ENCODE measurements at regions not wholly inside any gene's neighbourhood (a gene's known extent, or its start where the extent isn't known, plus 50 kb on each side); places are given as distances from the start of the nearest gene placed in this dataset.

DNA sequence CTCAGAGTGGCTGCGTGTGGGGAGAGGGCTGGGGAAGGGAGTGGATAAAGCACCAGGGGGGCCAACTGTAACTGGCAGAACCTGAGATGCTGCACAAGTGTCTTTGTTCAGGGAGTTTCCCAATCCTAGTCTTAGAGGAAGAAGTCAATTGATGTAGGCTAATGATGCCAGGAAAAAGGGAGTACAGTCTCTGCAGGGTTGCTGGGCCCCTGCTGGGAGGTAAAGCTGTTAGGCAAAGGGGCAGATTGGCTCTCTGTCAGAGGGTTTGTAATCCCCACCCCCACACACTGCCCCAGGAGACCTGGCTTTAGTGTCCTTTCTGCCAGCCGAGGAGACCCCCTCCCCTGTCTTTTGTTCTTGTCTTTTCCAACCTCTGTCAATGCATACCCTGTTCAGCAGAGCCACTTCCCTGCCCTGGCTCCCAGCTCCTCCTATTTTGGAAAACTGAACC, 178.4 kb downstream of the KCNA5 start:
- Mint-ChIP-seq H3K4me1 (no peaks in the 10 kb centered on the region), H3K36me3 (no peaks in the 10 kb centered on the region), H3K27me3 (no peaks in the 10 kb centered on the region), H3K4me3 (no peak overlapping the region), H3K9me3 (no peaks in the 10 kb centered on the region), H3K27ac (no peak overlapping the region)
- ATAC-seq: no peak

DNA sequence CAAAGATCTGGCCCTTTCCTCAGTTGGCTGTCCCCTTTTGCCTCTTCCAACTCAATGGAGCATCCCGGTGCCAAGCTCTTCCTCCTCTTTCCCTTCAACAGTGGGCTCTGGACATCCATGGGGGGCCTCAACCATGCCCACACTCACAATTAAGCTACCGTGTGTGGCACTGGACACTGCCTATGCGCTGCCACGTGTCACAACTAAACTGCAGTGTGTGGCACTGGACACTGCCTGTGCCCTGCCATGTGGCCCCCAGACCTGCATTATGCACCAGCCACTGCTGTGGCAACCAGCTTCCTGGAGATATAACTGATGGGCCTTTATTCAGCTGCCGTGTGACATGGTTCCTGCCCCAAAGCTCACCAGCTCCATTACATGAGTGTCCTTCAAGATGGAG, 179.1 kb downstream of the KCNA5 start:
- no peak overlapping the region for H3K27ac Mint-ChIP-seq
- H3K36me3 Mint-ChIP-seq: no peaks in the 10 kb centered on the region
- no peaks in the 10 kb centered on the region for H3K27me3 Mint-ChIP-seq
- no peak overlapping the region for H3K4me3 Mint-ChIP-seq
- no peaks in the 10 kb centered on the region for H3K4me1 Mint-ChIP-seq
- no peaks in the 10 kb centered on the region for H3K9me3 Mint-ChIP-seq
- no peak for ATAC-seq

DNA sequence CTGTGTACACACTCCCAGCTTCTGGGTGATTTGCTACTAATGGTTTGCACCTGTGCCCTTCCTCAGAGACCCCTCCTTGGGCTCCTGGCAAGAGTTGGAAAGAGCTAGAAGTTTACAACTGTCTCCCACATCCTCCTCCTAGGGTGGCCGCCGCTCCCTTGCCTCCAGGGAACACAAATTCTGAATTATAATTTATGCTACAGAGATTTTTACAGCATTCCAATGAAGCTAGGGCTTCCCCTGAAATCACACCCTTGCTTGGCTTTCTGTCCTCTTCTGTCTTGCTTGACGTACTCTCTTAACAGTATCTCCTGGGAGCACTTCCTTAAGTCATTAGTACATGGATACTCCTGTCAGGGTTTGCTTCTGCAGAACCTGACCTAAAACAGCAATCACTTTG, 180.2 kb downstream of the KCNA5 start:
- Mint-ChIP-seq H3K27me3 (no peaks in the 10 kb centered on the region), H3K9me3 (peaks cover 5% of the 10 kb centered on the region), H3K27ac (no peak overlapping the region), H3K36me3 (no peaks in the 10 kb centered on the region), H3K4me1 (no peaks in the 10 kb centered on the region), H3K4me3 (no peak overlapping the region)
- no peak for ATAC-seq

DNA sequence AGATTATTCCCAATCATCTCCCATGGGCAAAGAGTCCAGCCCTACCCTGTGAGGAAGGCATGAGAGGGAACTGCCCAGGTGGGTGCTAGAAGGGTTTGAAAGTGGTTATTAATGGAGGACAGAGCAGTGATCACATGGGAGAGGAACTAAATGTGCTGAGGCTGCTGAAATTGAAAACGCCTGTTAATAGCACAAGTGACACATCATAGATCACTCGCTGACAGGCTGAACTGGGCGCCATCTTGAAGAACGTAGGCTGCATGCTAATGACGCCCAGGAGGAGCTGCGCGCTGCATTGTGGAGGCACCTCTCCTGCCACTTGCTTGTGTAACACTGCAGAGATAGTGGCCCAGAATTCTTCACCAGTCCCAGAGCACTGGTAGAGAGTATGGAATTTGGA, 182.9 kb downstream of the KCNA5 start:
- H3K4me3 Mint-ChIP-seq: no peak overlapping the region
- H3K27me3 Mint-ChIP-seq: no peaks in the 10 kb centered on the region
- no peaks in the 10 kb centered on the region for H3K36me3 Mint-ChIP-seq
- H3K4me1 Mint-ChIP-seq: no peaks in the 10 kb centered on the region
- H3K9me3 Mint-ChIP-seq: peaks cover 5% of the 10 kb centered on the region
- no peak overlapping the region for H3K27ac Mint-ChIP-seq
- no peak for ATAC-seq

DNA sequence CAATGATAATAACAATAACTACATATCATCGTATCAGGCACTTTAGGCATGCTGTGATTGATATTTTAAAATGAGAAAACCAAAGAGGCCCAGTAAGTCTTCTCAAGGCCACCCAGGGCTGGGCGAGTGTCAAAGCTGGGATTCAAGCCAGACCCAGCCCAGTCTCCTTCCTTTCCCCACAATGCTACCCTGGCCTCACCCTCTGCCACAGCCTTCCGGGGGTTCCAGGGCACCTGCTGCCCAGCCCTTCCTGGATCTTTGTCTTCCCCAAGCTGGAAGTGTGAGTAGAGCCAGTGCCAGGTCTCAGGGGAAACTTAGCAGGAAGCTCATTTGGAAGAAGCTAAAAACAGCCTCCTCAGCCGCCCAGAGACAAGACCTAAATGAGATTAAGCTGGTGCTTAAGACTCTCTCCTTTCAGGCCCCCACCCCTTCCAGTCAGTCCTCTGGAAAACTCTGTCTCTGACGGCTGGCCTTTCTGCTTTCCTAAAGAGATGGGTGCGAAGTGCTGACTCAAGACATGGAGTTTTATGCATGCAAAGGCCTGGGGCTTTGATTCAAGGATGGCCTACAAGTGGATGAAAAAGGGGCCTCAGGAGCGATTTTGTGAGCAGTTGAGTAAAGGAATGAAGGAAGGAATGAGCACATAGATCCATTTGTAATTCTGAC, 184.2 kb downstream of the KCNA5 start:
- ATAC-seq: no peak
- H3K4me3 Mint-ChIP-seq: no peak overlapping the region
- H3K36me3 Mint-ChIP-seq: no peaks in the 10 kb centered on the region
- H3K27me3 Mint-ChIP-seq: peaks cover 11% of the 10 kb centered on the region
- no peaks in the 10 kb centered on the region for H3K4me1 Mint-ChIP-seq
- peaks cover 5% of the 10 kb centered on the region for H3K9me3 Mint-ChIP-seq
- H3K27ac Mint-ChIP-seq: no peak overlapping the region

DNA sequence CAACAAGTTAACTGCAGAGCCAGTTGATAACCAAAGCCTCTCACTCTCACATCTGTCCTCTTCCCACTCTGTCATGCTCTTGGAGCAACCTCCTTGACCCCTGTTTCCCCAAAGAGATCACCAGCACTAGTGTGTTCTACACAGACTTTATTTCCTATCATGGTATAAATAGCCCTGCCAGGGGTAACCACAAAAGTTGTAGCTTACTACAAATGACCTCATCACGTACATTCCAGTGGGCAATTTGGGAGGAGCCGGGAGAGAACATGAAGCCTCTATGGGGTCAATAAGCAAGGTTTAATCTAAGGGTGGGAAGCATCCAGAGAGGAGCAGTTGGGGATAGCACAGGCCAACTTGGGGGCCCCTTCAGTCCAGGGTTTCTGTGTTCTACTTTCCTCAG, 186.5 kb downstream of the KCNA5 start:
- peaks cover 5% of the 10 kb centered on the region for H3K9me3 Mint-ChIP-seq
- no peak for ATAC-seq
- no peaks in the 10 kb centered on the region for H3K4me1 Mint-ChIP-seq
- no peak overlapping the region for H3K27ac Mint-ChIP-seq
- no peak overlapping the region for H3K4me3 Mint-ChIP-seq
- H3K27me3 Mint-ChIP-seq: peaks cover 31% of the 10 kb centered on the region
- H3K36me3 Mint-ChIP-seq: no peaks in the 10 kb centered on the region

DNA sequence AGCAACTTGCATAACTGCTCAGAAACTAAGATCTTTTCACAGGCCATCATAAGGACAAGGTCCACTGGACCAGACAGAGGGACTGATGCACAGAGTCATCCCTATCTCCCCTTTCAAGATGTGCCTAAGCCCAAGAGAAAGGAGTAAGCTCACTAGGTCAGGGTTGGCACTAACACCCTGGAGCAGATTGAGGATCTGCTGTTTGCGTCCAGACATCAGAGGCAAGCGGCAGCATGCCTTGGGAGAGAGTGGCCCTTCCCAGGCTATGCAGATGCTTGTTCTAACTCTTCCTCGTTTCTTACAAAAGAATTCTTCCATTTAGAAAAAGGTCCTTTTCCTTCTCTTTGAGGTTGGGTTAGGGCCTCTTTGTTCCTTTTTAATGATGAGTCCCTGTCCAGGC, 187.2 kb downstream of the KCNA5 start:
- no peaks in the 10 kb centered on the region for H3K36me3 Mint-ChIP-seq
- peaks cover 5% of the 10 kb centered on the region for H3K9me3 Mint-ChIP-seq
- no peak for ATAC-seq
- peaks cover 31% of the 10 kb centered on the region for H3K27me3 Mint-ChIP-seq
- no peak overlapping the region for H3K4me3 Mint-ChIP-seq
- no peaks in the 10 kb centered on the region for H3K4me1 Mint-ChIP-seq
- H3K27ac Mint-ChIP-seq: no peak overlapping the region

DNA sequence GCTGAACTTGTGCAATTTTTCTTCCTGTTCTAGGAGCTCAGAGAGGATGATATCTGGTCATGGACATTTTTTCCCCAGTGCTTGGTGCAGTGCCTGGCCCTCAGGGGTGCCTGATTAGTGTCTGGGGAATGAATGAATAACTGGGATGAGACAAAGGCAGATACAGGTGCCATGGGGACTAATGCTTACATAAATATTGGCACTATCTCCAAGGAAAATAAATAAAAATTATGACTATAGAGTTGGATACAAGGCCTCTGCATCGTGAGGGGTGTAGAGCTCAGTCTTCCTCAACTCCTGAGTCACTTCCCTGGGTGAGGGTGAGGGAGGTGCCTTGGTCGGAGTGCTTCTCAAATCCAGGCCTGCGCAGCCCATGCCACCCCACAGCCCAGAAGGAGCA, 188.6 kb downstream of the KCNA5 start:
- H3K27me3 Mint-ChIP-seq: peaks cover 31% of the 10 kb centered on the region
- no peak overlapping the region for H3K4me3 Mint-ChIP-seq
- no peak for ATAC-seq
- peaks cover 5% of the 10 kb centered on the region for H3K9me3 Mint-ChIP-seq
- no peaks in the 10 kb centered on the region for H3K4me1 Mint-ChIP-seq
- no peaks in the 10 kb centered on the region for H3K36me3 Mint-ChIP-seq
- no peak overlapping the region for H3K27ac Mint-ChIP-seq

DNA sequence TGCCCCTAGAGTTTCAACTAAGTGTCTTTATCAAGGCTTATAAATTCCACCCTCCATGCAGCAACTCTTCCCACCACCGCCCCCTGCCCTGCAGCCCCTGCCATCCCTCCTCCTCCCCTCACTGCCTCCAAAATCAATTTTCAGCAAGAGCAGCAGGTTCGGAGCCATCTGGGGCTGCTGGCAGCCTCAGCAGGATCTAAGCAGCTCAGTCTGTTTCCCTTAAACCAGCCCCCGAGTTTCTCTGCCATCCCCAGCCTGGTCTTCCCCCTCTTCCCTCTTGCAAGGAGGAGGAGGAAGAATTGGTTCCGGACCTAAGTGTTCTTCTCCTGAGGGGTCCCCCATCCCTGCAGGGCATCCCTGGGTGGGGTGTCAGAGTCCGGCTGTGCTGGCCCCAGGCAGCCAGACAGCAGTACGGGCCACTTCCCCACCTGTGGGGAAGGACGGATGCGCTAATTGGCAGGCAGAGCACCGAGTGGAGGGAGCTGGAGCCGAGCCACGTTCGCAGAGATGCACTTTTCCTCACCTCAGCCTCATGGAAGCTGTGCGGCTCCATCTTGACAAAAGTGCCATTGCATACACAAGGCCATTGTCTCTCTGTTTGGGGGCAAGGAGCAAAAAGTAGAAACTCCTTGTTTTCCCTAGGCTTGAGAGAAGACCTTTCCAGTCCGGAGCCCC, 189.3 kb downstream of the KCNA5 start:
- Mint-ChIP-seq H3K9me3 (peaks cover 5% of the 10 kb centered on the region), H3K4me1 (no peaks in the 10 kb centered on the region), H3K27ac (no peak overlapping the region), H3K27me3 (peaks cover 31% of the 10 kb centered on the region), H3K36me3 (no peaks in the 10 kb centered on the region), H3K4me3 (no peak overlapping the region)
- ATAC-seq: no peak

DNA sequence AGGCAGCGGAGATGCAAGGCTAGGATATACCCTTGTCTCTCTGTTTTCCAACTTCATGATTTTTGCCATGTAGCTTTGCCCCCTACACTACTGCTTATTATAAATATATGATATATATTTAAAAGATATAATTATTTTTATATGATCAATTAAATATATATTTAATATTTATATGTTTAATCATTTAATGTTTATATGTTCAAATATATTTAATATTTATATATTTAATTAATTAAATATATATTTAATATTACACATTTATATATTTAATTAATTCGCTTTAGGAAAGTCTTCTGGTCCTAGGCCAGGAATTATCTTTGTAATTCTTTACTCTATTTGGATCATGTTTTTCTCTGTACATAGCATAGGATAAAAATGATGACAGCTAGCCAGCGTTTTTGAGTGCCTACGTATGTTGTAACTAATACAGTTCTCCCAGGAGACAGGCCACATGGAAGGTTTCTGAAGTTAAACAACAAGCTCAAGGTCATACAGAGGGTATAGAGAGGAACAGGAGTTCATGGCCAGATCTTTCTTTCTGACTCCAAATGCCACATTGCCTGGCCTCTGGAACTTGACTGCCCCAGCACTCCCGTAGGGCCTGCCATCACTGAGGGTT, 192.5 kb downstream of the KCNA5 start:
- no peak overlapping the region for H3K4me3 Mint-ChIP-seq
- H3K27me3 Mint-ChIP-seq: peaks cover 31% of the 10 kb centered on the region
- ATAC-seq: no peak
- H3K27ac Mint-ChIP-seq: no peak overlapping the region
- no peaks in the 10 kb centered on the region for H3K9me3 Mint-ChIP-seq
- no peaks in the 10 kb centered on the region for H3K4me1 Mint-ChIP-seq
- no peaks in the 10 kb centered on the region for H3K36me3 Mint-ChIP-seq

DNA sequence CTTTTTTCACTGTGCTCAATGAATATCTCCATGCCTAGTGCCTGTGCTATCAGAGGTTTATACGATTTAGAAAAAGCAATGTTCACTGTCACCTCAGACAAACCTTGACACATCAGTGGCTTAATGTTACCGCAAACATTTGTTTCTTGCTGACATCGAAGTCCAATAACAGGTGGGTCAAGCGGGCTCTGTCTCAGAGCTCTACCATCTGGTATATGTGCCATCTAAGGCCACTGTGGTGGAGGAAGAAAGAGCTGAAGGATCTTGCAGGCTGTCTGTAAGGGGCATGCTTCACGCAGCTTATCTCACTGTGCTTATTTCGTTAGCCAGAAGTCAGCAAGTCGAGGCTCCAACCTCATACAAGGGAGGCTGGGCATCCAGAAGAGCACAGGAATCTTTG, 189.5 kb upstream of the NTF3 start:
- no peaks in the 10 kb centered on the region for H3K4me1 Mint-ChIP-seq
- no peaks in the 10 kb centered on the region for H3K27me3 Mint-ChIP-seq
- no peak for ATAC-seq

DNA sequence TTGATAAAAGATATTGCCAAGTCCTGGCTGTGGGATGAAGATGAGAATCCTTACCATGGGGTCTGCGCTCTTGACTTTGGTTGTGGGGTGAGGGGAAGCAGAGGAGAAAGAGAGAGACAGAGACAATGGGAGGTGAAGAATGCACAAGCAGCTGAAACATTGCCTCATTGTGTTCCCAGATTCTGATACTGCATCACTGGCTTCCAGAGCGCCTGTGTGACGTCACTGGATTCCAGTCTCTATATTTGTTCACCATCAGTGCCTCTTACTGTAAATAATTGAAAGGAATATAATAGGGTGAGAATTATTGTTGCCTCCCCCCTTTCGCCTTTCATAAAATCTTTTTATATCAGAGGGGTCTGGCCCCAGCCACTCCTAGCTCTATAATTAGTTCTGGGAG, 188.9 kb upstream of the NTF3 start:
- H3K36me3 Mint-ChIP-seq: no peaks in the 10 kb centered on the region
- H3K4me3 Mint-ChIP-seq: no peak overlapping the region
- H3K27ac Mint-ChIP-seq: no peak overlapping the region
- H3K27me3 Mint-ChIP-seq: no peaks in the 10 kb centered on the region
- H3K4me1 Mint-ChIP-seq: no peaks in the 10 kb centered on the region
- no peak for ATAC-seq
- no peaks in the 10 kb centered on the region for H3K9me3 Mint-ChIP-seq

More for the DNA sequence above, 189.5 kb upstream of the NTF3 start:
- Mint-ChIP-seq H3K4me3 (no peak overlapping the region), H3K27ac (no peak overlapping the region), H3K36me3 (no peaks in the 10 kb centered on the region), H3K9me3 (no peaks in the 10 kb centered on the region)

DNA sequence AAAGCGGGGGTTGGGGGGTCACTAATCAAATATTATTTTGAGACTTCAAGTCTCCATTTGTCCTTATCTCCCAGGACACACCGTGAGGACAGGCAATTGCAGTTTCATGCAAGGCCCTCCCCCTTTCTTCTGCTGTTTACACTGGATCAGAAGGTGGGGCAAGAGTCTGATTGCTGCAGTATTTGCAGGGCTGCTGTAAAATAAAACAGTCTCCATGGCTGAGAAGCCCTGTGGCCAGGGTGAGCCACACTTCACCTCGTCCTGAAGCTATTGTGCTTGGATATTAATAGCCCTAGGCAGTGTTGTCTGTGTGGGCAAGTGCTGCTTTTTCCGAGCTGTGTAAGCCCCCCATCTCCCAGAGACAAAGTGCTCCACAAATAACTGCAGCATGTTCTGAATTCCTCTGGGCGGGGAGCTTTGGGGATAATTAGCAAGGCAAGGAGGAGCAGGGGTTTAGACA, 187.4 kb upstream of the NTF3 start:
- no peak for ATAC-seq
- no peak overlapping the region for H3K4me3 Mint-ChIP-seq
- no peak overlapping the region for H3K27ac Mint-ChIP-seq
- no peaks in the 10 kb centered on the region for H3K9me3 Mint-ChIP-seq
- no peaks in the 10 kb centered on the region for H3K27me3 Mint-ChIP-seq
- no peaks in the 10 kb centered on the region for H3K36me3 Mint-ChIP-seq
- H3K4me1 Mint-ChIP-seq: no peaks in the 10 kb centered on the region

DNA sequence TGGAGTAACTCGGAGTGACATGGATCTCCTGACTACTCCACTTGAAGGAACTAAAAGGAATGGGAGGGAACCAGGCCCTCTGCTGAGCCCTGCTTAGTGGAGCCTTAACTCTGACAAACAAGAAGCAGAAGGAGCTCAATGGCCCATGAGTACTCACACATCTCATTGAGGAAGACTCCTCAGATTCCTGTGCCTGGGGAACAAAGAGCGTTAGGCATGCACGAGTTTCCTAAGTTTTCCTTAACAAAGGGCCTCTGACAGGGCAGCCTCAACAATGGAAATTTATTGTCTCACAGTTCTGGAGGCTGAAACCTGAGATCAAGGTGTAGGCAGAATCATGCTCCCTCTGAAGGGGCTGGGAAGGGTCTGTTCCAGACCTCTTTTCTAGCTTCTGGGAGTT, 185.7 kb upstream of the NTF3 start:
- H3K9me3 Mint-ChIP-seq: no peaks in the 10 kb centered on the region
- H3K4me1 Mint-ChIP-seq: no peaks in the 10 kb centered on the region
- H3K27me3 Mint-ChIP-seq: no peaks in the 10 kb centered on the region
- no peak for ATAC-seq
- H3K27ac Mint-ChIP-seq: no peak overlapping the region
- H3K4me3 Mint-ChIP-seq: no peak overlapping the region
- no peaks in the 10 kb centered on the region for H3K36me3 Mint-ChIP-seq

DNA sequence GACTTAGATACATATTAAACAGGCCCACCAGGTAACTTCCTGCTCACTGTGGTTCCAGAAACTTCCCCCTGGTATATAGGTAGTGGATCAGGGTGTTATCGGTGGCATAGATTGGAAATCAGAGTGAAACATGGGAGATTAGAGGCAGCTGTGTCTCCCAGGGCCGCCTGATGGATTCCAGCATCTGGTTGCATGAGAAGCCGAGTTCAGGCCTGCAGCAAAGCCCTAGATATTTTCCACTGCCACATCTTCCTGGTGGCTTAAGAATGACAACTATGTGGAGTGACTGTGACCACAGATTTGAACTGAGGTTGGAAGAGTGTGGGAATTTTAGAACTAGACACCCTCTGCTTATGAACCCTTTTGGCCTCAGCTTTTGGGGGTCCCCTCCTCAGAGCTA, 184.8 kb upstream of the NTF3 start:
- ATAC-seq: no peak
- H3K4me1 Mint-ChIP-seq: no peaks in the 10 kb centered on the region
- H3K36me3 Mint-ChIP-seq: no peaks in the 10 kb centered on the region
- peaks cover under 1% of the 10 kb centered on the region for H3K27me3 Mint-ChIP-seq
- no peak overlapping the region for H3K4me3 Mint-ChIP-seq
- no peak overlapping the region for H3K27ac Mint-ChIP-seq
- H3K9me3 Mint-ChIP-seq: no peaks in the 10 kb centered on the region

DNA sequence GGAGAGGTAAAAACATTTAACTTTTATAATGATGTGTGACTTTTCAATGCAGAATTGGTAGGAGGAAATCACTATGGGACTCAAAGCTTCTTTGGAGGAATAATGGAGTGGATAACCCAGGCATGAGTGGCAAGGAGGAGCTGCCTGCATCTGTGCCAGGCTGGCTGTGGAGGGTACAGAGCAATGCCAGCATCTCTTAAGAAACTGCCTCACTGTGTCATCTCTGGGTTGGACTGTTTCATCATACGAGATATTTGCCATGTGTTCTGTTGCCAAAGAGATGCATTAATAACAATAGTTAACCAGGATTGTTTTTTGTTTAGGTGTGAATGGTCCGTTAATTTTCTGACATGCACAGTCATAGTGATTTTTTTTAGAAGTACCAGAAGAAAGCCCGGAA, 183.7 kb upstream of the NTF3 start:
- H3K4me1 Mint-ChIP-seq: no peaks in the 10 kb centered on the region
- no peak for ATAC-seq
- no peak overlapping the region for H3K27ac Mint-ChIP-seq
- peaks cover 7% of the 10 kb centered on the region for H3K27me3 Mint-ChIP-seq
- no peaks in the 10 kb centered on the region for H3K9me3 Mint-ChIP-seq
- H3K36me3 Mint-ChIP-seq: no peaks in the 10 kb centered on the region
- H3K4me3 Mint-ChIP-seq: no peak overlapping the region

All from stimulated activated memory B cell treated with anti-CD40 and anti-IgM and Interleukin-4, amounts not matched to agents 10 μg/mL and 1 μg/mL and 100 μg/mL, for 72 hours (primary cell).